Right cardiac atrium (tissue), 5 donors: ENCODE measurements at regions not wholly inside any gene's neighbourhood (a gene's known extent, or its start where the extent isn't known, plus 50 kb on each side); places are given as distances from the start of the nearest gene placed in this dataset.
A peak's percentile ranks its signal among the peaks of the same experiment; 100 is the strongest.

Experiments used
- ATAC-seq, 2 donors: fragments of 200-7000 bp; cut with Tn5 transposase; one replicate each; pipeline versions ENCODE4 v1.8.0 to v1.9.1; 2020; ENCODE audit warnings: moderate library complexity in 2 of 2, mild to moderate bottlenecking in 1 of 2
- DNase-seq, 3 donors: peaks; one replicate each; pipeline ENCODE4 v3.0.0-alpha.2; 2020
- H3K27ac ChIP-seq: one replicate; pipeline ENCODE4 v1.5.1; 2013; ENCODE audit warnings: mild to moderate bottlenecking, low read length, control low read depth, moderate library complexity
- H3K27me3 ChIP-seq: one replicate; pipeline ENCODE4 v1.6.1; 2013; ENCODE audit not compliant: control insufficient read depth, insufficient read depth
- H3K4me1 ChIP-seq: one replicate; pipeline ENCODE4 v1.6.1; 2013; ENCODE audit warnings: low read length; ENCODE audit not compliant: control insufficient read depth, insufficient read depth
- H3K4me3 ChIP-seq: one replicate; pipeline ENCODE4 v1.5.1; 2013; ENCODE audit warnings: low read length, control low read depth
- H3K9me3 ChIP-seq: one replicate; pipeline ENCODE4 v1.6.1; 2013; ENCODE audit warnings: low read length; ENCODE audit not compliant: control insufficient read depth
- WGBS: extraction: QIAGEN DNeasy Blood & Tissue Kit; methylation state at CpG from one replicate; pipeline ENCODE4 v1.1.7; 2013; 5-methylcytosine and 5-hydroxymethylcytosine counted together
- intact Hi-C, 4 donors: fragments of 100-400 bp; cut with DNase I; formaldehyde crosslinking; loops; one replicate each; pipeline versions ENCODE4 v1.11.0 to v1.14.0; 2022 to 2023
- donor health status: healthy with polysubstance abuse.
- donor health status: DM: no; HTN: yes; CAD: no.
- donor health status: DM: no; HTN: no; CAD: no.
- donor health status: DM: no; HTN: yes; CAD: no; lungs with severe emphysema.
- donor health status: DM: yes; HTN: yes; CAD: no.

- ATAC-seq (no peak), DNase-seq (no peak)
- H3K4me1 ChIP-seq, result no peaks in the 10 kb centered on the region
- no peak overlapping the region for H3K4me3 ChIP-seq
- intact Hi-C loops, result no loop called here
- H3K27me3 ChIP-seq, result no peaks in the 10 kb centered on the region
- 58% methylated on average over 26 of the region's 26 CpGs for WGBS
- H3K9me3 ChIP-seq, result no peaks in the 10 kb centered on the region
- no peak overlapping the region for H3K27ac ChIP-seq
Observed at GRCh38 chr3:127422663-127423375, 135.0 kb upstream of the PRR20G start.

DNA sequence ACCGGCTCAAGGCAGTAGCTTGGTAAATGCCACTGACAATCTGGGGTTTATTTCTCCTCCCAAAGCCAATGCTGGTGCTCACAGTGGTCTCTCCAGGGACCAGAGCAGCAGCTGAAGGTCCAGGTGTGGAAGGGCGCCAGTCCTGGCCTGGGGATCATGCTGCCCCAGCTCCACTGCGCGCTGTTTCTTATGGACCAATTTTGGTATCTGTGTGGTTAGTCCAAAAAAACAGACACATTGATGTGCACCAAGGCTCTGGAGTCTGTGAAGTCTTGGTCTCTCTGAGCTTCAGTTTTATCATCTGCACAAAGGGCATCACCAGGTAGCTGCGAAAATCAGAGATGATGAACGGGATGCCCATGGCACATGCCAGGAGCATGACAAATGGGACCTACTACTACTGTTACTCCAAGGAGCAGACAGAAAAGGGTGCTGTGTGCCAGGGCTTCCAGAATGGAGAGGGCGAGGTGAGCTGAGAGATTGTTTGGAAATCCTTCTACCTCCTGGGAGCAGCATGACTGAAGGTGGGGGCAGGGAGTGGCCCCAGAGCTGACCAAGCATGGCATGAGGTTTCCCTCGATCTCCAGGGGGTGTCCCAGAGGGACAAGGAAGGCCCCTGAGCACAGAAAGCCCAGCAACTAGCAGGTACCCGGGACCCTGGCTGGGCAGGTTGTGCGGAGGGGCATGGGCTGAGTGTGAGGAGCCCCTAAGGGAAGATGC, 134.3 kb upstream of the PRR20G start:
- ATAC-seq (no peak), DNase-seq (no peak)
- H3K27me3 ChIP-seq, result no peaks in the 10 kb centered on the region
- intact Hi-C loops, result no loop called here
- H3K4me3 ChIP-seq, result no peak overlapping the region
- no peak overlapping the region for H3K27ac ChIP-seq
- 80% methylated on average over 10 of the region's 10 CpGs for WGBS
- no peaks in the 10 kb centered on the region for H3K4me1 ChIP-seq
- no peaks in the 10 kb centered on the region for H3K9me3 ChIP-seq

DNA sequence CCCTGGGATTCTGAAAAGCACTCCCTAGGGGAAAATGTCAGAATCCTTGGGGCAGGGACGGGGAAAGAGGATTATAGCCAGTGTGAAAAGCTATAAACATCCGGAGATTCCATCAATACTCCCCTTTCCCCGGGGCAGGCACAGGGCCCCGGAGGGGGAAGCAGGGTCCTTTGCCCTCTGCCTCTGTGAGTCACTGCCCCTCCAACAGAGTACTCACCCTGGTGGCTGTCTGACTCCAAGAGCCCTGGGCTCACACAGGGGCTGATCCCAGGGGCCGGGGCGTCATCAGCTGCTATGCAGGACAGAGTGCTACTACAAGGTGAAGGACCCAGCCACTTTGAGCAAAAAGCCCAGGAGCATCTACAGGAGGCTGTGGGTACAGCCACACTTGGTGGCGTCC, 133.0 kb upstream of the PRR20G start:
- 48% methylated on average over 7 of the region's 7 CpGs for WGBS
- Histone ChIP-seq H3K27ac (no peak overlapping the region), H3K27me3 (no peaks in the 10 kb centered on the region), H3K9me3 (no peaks in the 10 kb centered on the region), H3K4me1 (no peaks in the 10 kb centered on the region), H3K4me3 (no peak overlapping the region)
- intact Hi-C loops, result no loop called here
- DNase-seq (peak in 1 of 3 donors; percentile 23), ATAC-seq (no peak)

DNA sequence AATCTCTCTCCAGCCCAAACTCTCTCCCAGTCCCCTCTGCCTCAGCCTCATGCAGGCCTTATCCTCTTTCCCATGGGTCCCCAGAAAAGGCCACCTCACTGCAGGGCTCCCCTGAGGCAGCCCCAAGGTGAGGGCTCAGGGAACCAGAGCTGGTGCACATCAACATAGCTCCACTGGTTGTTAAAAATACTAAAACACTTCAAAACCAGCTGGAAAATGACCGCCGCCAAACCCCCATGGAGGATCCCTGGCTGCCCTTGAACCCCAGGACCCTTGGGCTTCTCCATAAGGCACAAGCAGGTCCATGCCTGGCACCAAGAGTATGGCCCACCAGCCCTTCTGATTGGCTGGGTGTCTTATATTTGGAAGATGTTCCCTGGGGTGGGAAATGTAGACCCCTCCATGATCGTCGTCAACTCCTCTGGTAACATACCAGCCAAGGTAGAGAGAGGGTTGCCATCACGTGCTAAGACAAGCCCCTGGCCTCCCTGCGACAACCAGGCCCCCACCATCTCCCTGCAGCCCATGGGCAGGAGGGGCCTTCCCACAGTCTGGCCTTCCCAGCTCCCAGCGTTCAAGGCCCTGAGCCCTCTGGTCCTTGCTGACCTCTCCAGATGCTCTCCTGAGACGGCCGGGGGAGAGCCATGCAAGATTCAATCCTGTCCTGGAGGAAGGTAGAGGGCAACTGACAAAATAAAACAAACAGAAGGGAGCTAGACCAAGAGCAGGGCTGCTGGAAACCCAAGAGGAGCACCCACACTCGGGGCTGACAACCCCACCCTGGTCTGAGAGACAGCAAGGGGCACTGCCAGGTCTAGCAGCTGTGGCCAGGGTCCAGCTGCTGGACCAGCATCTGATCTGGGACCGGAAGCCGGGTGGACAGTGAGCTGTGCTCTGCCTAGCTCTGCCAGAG, 132.1 kb upstream of the PRR20G start:
- intact Hi-C loops, result no loop called here
- ATAC-seq (no peak), DNase-seq (peak in 1 of 3 donors; percentile 31)
- Histone ChIP-seq H3K27ac (no peak overlapping the region), H3K4me1 (no peaks in the 10 kb centered on the region), H3K9me3 (no peaks in the 10 kb centered on the region), H3K4me3 (no peak overlapping the region), H3K27me3 (no peaks in the 10 kb centered on the region)
- WGBS, result 73% methylated on average over 12 of the region's 12 CpGs

GRCh38 chr3:127419182-127419581, 131.3 kb upstream of the PRR20G start:
- DNase-seq (no peak), ATAC-seq (no peak)
- intact Hi-C loops, result no loop called here
- Histone ChIP-seq H3K27ac (no peak overlapping the region), H3K4me1 (no peaks in the 10 kb centered on the region), H3K4me3 (no peak overlapping the region), H3K9me3 (no peaks in the 10 kb centered on the region), H3K27me3 (no peaks in the 10 kb centered on the region)
- WGBS, result 57% methylated on average over 5 of the region's 5 CpGs

DNA sequence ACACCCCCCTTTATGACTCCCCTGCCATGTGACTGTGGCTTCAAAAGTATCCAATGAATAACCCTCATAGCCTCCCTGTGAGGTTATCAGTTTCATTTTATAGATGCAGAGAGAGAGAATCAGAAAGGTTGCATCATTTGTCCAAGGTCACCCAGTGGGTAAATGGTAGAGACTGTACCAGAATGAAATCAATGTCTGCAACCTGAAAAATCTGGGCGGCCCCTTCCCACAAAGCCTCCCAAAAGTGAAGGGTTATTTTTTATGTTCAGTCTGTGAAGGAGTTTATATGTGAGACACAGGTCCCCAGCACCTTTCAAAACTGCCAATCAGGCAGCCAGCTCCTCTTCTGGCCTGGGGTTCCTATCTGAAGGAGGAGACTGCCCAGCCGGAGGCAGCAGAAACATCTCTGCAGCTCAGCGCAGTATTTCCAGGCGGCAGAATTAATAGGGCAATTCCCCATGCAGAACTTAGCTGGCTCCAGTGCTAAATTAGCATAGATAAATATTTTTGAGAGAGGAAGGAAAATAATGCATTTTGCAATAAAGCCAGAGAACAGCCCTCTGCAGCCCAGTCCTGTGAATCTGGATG, 130.8 kb upstream of the PRR20G start:
- Histone ChIP-seq H3K9me3 (no peaks in the 10 kb centered on the region), H3K4me3 (no peak overlapping the region), H3K27me3 (no peaks in the 10 kb centered on the region), H3K27ac (no peak overlapping the region), H3K4me1 (no peaks in the 10 kb centered on the region)
- no peak for ATAC-seq
- intact Hi-C loops, result no loop called here
- DNase-seq, result no peak
- WGBS, result 41% methylated on average over 4 of the region's 4 CpGs

GRCh38 chr3:127417709-127418559, 130.1 kb upstream of the PRR20G start:
- WGBS, result 44% methylated on average over 10 of the region's 10 CpGs
- H3K27ac ChIP-seq, result no peak overlapping the region
- intact Hi-C loops, result no loop called here
- peak; percentile 78 to 82 for ATAC-seq
- H3K4me3 ChIP-seq, result no peak overlapping the region
- no peaks in the 10 kb centered on the region for H3K27me3 ChIP-seq
- H3K4me1 ChIP-seq, result no peaks in the 10 kb centered on the region
- peak; percentile 67 to 80 (median 73) for DNase-seq
- H3K9me3 ChIP-seq, result no peaks in the 10 kb centered on the region

DNA sequence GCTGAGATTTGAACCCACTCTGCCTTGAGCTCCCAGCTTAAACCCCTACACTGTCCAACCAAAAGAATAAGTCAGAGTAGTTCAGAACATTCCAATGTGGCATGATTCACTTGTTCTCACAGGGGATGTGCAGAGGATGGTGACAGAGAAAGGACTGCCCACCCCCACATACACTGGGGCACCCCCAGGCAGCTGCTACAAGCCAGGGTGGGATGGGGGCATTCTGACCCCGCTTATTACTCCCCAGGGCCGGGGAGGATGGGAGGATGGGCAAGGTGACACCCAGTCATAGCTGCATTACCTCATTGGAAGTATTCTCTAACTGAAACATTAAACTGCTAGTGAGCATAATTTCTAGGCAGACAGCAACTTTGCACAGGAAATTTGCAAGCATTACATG, 126.0 kb upstream of the PRR20G start:
- Histone ChIP-seq H3K4me1 (no peaks in the 10 kb centered on the region), H3K4me3 (no peak overlapping the region), H3K27me3 (no peaks in the 10 kb centered on the region), H3K9me3 (no peaks in the 10 kb centered on the region), H3K27ac (no peak overlapping the region)
- no peak for ATAC-seq
- intact Hi-C loops, result no loop called here
- DNase-seq, result no peak
- WGBS, result 48% methylated on average over 2 of the region's 2 CpGs

- no peaks in the 10 kb centered on the region for H3K27me3 ChIP-seq
Observed at GRCh38 chr3:127413318-127413673, 125.5 kb upstream of the PRR20G start.

GRCh38 chr3:127412578-127413317, 124.9 kb upstream of the PRR20G start:
- 82% methylated on average over 10 of the region's 10 CpGs for WGBS
- H3K9me3 ChIP-seq, result no peaks in the 10 kb centered on the region
- intact Hi-C loops, result no loop called here
- ATAC-seq, result no peak
- no peak overlapping the region for H3K4me3 ChIP-seq
- no peaks in the 10 kb centered on the region for H3K27me3 ChIP-seq
- no peak overlapping the region for H3K27ac ChIP-seq
- DNase-seq, result no peak
- no peaks in the 10 kb centered on the region for H3K4me1 ChIP-seq

More at GRCh38 chr3:127413318-127413673, 125.5 kb upstream of the PRR20G start:
- Histone ChIP-seq H3K9me3 (no peaks in the 10 kb centered on the region), H3K4me1 (no peaks in the 10 kb centered on the region), H3K27ac (no peak overlapping the region), H3K4me3 (no peak overlapping the region)
- 87% methylated on average over 3 of the region's 3 CpGs for WGBS
- ATAC-seq (no peak), DNase-seq (no peak)
- intact Hi-C loops, result no loop called here
